Activated T-cell treated with anti-CD3 and anti-CD28 coated beads, Interleukin-2, amount 50 U/mL, for 48 hours (primary cell): ENCODE measurements at regions not wholly inside any gene's neighbourhood (a gene's known extent, or its start where the extent isn't known, plus 50 kb on each side); places are given as distances from the start of the nearest gene placed in this dataset.
"Not testable (repeated sequence)": the region's sequence is repeated elsewhere in the genome, so short reads cannot be mapped to it uniquely, and the experiment has no call there.

Experiments used
- DNase-seq, 2 experiments: peaks; one replicate each; pipeline ENCODE4 v3.0.0-alpha.2; 2020

DNA sequence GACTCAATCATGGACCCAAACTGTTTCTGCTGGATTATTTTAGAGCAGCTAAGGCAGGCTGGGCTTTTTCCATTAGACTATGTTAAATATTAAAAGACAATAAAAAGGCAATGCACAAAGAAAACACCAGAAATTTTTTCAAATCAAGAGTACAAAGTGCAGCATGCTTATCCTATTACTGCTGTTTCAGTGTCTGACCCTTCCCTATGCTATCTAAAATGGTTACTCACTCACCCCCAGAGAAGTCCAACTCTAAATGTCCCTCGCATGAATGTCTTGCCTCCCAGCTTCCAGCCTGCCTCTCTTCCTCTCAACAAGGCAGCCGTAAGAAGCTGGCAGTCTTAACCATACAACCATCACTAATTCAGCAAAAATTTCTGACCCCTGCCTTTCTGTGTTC lies 108.7 kb upstream of the SYT6 start:
- no peak for DNase-seq

GRCh38 chr1:114260805-114261484 lies 107.3 kb upstream of the SYT6 start:
- DNase-seq: no peak

DNA sequence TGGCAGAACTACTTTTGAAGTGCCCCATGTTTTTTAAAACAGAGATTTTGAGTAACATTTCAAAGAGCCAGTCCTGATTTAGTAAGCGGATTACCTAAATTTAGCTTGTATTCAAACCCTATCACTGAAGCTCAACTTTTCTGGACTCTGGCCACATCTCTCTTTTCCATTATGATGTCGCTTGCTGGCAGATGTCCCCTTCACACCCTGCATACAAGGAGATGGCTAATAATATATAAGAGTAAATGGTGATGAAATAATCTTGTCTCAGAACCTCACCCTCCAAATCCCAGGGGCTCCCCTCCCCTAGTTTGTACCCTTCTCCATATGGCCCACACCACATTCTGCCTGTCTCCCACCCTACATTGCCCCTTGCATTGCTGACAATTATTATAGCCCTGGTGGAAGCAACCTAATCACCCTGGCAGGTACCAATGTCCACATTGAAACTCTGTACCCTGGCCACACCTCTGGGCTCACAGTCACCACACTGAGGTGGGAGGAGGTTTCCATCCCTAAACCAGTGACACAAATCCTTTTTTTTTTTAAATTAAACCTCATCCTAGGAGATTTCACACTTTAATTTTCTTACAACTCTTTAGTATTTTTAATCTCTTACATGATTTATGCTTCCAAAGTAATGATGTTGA lies 106.0 kb upstream of the SYT6 start:
- no peak for DNase-seq

GRCh38 chr1:114258633-114259032 lies 105.0 kb upstream of the SYT6 start:
- DNase-seq: no peak

- DNase-seq: no peak
Measured at GRCh38 chr1:114258074-114258473, 104.4 kb upstream of the SYT6 start.

- DNase-seq: no peak
Measured at GRCh38 chr1:114257554-114257953, 103.9 kb upstream of the SYT6 start.

- no peak for DNase-seq
Measured at GRCh38 chr1:114253900-114254299, 100.2 kb upstream of the SYT6 start.

GRCh38 chr1:114251573-114251939 lies 97.9 kb upstream of the SYT6 start:
- no peak for DNase-seq

- DNase-seq: no peak
Measured at GRCh38 chr1:114250683-114251572, 97.3 kb upstream of the SYT6 start.

DNA sequence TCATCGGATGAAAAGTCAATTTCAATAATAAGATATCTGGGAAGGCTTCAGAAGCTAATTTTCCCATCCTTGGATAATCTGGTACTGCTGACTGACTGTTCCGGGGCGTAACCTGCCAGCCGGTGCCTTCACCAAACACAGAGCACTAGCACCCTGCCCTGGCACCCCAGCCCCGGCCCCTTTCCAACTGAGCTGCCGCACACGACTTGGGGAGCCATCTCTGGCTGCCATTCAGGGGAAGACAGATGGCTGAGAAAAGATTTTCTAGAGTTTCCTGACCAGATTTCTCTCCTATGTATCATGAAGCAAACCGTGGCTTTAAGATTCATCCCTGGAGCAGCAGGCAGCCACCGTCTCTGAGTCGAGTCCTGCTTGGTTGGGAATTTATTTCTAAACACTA lies 96.0 kb upstream of the SYT6 start:
- no peak for DNase-seq

DNA sequence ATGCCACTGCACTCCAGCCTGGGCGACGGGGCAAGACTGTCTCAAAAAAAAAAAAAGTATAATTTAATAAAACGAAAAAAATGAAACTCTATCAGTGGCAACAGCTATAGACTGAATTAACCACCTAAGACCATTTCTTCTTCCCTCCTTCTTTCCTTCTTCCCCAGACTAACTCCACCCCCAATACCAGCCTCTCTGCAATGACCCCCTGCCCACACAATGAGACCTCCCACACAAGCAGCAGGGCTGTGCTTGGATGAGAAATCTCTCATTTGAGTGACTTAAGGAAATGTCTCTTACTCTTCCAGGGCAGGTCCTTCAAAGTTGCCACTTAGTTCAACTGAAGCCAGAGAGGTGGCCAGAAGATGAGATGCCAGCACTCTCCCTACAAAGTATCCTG lies 94.5 kb upstream of the SYT6 start:
- no peak for DNase-seq

GRCh38 chr1:114242531-114243210 lies 89.0 kb upstream of the SYT6 start:
- not testable (repeated sequence) for DNase-seq

GRCh38 chr1:114238053-114238452 lies 84.4 kb upstream of the SYT6 start:
- DNase-seq: no peak

GRCh38 chr1:114236517-114236916 lies 82.8 kb upstream of the SYT6 start:
- DNase-seq: no peak

GRCh38 chr1:114235960-114236359 lies 82.3 kb upstream of the SYT6 start:
- DNase-seq: no peak

GRCh38 chr1:114235281-114235680 lies 81.6 kb upstream of the SYT6 start:
- DNase-seq: no peak

DNA sequence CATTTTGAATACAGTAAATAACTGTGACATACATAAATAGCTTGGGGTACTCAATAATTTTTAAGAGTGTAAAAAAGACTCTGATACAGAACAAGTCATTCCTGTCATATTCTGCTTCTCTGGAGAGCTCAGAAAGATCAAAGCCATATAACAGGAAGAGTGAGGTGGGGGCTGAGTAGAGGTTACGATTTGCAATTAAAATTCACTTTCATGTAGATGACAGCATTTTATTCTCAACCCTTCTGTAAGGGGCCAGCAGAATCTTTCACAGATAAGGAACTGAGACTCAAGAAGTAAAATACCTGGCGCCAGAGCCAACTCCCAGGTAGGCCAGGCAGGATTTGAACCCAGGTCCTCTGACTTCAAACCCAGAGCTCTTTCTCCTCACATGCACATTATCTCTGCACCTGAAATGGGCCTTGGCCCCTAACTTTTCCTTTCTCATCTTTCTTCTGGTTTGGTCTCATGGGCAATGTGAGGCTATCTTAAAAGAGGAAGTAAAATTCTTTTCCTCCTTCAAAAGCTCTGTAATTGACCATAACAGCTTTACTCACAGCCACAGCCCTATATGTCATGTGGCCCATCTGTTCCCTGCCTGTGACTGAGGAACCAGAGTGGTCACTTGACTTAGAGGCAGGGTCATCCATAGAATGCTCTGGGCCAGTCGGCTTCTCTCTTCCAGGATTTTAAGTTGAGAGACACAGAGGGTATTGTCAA lies 80.9 kb upstream of the SYT6 start:
- no peak for DNase-seq

GRCh38 chr1:114232691-114233090 lies 79.0 kb upstream of the SYT6 start:
- DNase-seq: no peak

- no peak for DNase-seq
Measured at GRCh38 chr1:114231301-114231700, 77.6 kb upstream of the SYT6 start.

DNA sequence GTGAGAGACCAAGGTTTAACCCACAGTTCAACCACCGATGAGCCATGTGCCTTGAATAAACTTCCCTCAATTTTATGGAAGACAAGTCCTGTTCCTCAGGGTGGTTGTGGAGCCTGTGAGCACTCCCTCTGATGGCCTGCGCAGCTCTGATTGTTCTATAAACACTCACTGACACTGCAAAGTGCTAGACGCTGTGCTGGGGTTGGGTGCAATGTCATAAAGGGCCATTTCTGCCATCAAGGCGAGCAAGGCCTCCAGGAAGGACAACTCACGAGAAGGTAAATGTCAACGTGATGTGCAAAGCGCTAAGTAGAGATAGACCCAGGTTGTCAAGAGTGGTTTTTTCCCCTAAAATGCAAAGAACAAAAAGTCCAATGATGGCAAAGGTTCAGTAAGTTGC lies 75.7 kb upstream of the SYT6 start:
- no peak for DNase-seq

DNA sequence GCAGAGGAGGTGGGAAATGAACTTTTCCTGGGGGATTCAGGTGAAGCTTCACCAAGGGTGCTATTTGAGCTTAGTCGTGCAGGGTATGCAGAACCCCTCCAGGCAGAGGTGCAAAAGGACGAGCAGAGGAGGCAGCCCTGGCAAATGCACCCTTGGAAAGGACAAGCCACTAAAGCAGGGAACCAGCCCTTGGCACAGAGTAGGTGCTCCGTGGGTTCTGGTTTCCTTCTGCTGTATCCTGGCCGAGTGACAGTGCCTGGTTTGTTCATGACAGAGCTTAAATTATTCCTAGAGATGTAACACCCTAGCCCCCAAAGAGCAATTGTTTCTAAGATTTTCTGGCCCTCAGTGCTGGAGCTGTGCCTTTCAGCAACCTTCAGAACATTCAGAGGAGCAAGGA lies 73.4 kb upstream of the SYT6 start:
- DNase-seq: no peak

- no peak for DNase-seq
Measured at GRCh38 chr1:114224196-114224907, 70.7 kb upstream of the SYT6 start.
